ENCODE measurements at regions not wholly inside any gene's neighbourhood (a gene's known extent, or its start where the extent isn't known, plus 50 kb on each side); places are given as distances from the start of the nearest gene placed in this dataset.

- no peaks in the 10 kb centered on the region for H3K79me2 ChIP-seq (ENCODE audit: control insufficient read depth, insufficient read depth, low read length)
- DNase-seq, result no peak
- H2BK5ac ChIP-seq (ENCODE audit: low read length), result no peak overlapping the region
- no peaks in the 10 kb centered on the region for H3K4me1 ChIP-seq (ENCODE audit: control insufficient read depth, low read depth, low read length)
- no peaks in the 10 kb centered on the region for H3K27me3 ChIP-seq (ENCODE audit: insufficient read depth, low read length, poor library complexity)
- no CpG with 5 or more reads among the region's 2 CpGs for WGBS (ENCODE audit: extremely low coverage, insufficient coverage, low lambda C conversion rate)
- H4K5ac ChIP-seq (ENCODE audit: low read length), result no peak overlapping the region
- no peak overlapping the region for H3K4ac ChIP-seq (ENCODE audit: low read depth, low read length)
- H3K4me2 ChIP-seq (ENCODE audit: low read length), result no peak overlapping the region
- H2BK120ac ChIP-seq (ENCODE audit: low read depth, low read length), result no peak overlapping the region
- H3K36me3 ChIP-seq (ENCODE audit: control insufficient read depth, insufficient read depth, low read length), result no peaks in the 10 kb centered on the region
- H2BK15ac ChIP-seq (replicated peaks; ENCODE audit: low read depth), result no peak overlapping the region
- H3K79me1 ChIP-seq (ENCODE audit: low read length), result no peaks in the 10 kb centered on the region
- no peak overlapping the region for H3K23ac ChIP-seq (ENCODE audit: low read length)
- no peak overlapping the region for H3K4me3 ChIP-seq (ENCODE audit: low read length)
- H3K27ac ChIP-seq (ENCODE audit: low read depth, low read length), result no peak overlapping the region
- no peak overlapping the region for H3K18ac ChIP-seq (ENCODE audit: low read length)
- H2AK5ac ChIP-seq (ENCODE audit: low read length), result no peak overlapping the region
- no peak overlapping the region for H3K9ac ChIP-seq (ENCODE audit: low read length)
- H3K56ac ChIP-seq (ENCODE audit: low read length), result no peak overlapping the region
- H4K8ac ChIP-seq (ENCODE audit: low read depth, low read length), result no peak overlapping the region
Observed at GRCh38 chr6:145261758-145262157, 473.6 kb downstream of the EPM2A start.

GRCh38 chr6:145262771-145263170, 472.5 kb downstream of the EPM2A start:
- Histone ChIP-seq H3K27me3 (ENCODE audit: insufficient read depth, low read length, poor library complexity) (no peaks in the 10 kb centered on the region), H3K18ac (ENCODE audit: low read length) (no peak overlapping the region), H4K8ac (ENCODE audit: low read depth, low read length) (no peak overlapping the region), H2BK120ac (ENCODE audit: low read depth, low read length) (no peak overlapping the region), H3K79me2 (ENCODE audit: control insufficient read depth, insufficient read depth, low read length) (no peaks in the 10 kb centered on the region), H3K4me1 (ENCODE audit: control insufficient read depth, low read depth, low read length) (no peaks in the 10 kb centered on the region), H3K9ac (ENCODE audit: low read length) (no peak overlapping the region), H2BK5ac (ENCODE audit: low read length) (no peak overlapping the region), H4K5ac (ENCODE audit: low read length) (no peak overlapping the region), H3K4me2 (ENCODE audit: low read length) (no peak overlapping the region), H3K36me3 (ENCODE audit: control insufficient read depth, insufficient read depth, low read length) (no peaks in the 10 kb centered on the region), H3K4me3 (ENCODE audit: low read length) (no peak overlapping the region), H3K4ac (ENCODE audit: low read depth, low read length) (no peak overlapping the region), H3K79me1 (ENCODE audit: low read length) (no peaks in the 10 kb centered on the region), H3K27ac (ENCODE audit: low read depth, low read length) (no peak overlapping the region), H2BK15ac (replicated peaks; ENCODE audit: low read depth) (no peak overlapping the region), H2AK5ac (ENCODE audit: low read length) (no peak overlapping the region), H3K56ac (ENCODE audit: low read length) (no peak overlapping the region), H3K23ac (ENCODE audit: low read length) (no peak overlapping the region)
- no peak for DNase-seq
- no CpG with 5 or more reads among the region's 1 CpG for WGBS (ENCODE audit: extremely low coverage, insufficient coverage, low lambda C conversion rate)

DNA sequence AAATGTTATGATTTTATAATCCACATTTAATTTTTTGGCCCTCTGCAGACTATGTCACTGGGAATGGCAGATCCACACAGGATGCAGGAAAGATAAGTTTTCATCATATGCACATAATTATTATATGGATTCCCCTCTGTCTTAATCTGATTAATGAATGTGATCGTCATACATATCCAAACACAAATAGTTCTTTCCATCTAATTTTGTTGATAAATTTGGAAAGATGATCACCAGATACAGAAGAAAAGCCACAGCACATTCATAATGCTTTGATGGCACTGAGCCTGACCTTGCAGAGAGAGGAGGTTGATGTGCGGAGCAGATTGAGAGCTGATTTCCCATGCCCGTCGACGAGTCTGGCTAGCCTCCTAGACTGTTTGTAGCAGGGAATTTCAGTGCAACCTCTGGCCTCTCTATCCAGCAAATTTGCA, 471.5 kb downstream of the EPM2A start:
- no CpG with 5 or more reads among the region's 5 CpGs for WGBS (ENCODE audit: extremely low coverage, insufficient coverage, low lambda C conversion rate)
- H3K23ac ChIP-seq (ENCODE audit: low read length), result no peak overlapping the region
- H3K27me3 ChIP-seq (ENCODE audit: insufficient read depth, low read length, poor library complexity), result no peaks in the 10 kb centered on the region
- H4K8ac ChIP-seq (ENCODE audit: low read depth, low read length), result no peak overlapping the region
- no peak overlapping the region for H3K4me3 ChIP-seq (ENCODE audit: low read length)
- no peaks in the 10 kb centered on the region for H3K79me2 ChIP-seq (ENCODE audit: control insufficient read depth, insufficient read depth, low read length)
- no peak overlapping the region for H2BK5ac ChIP-seq (ENCODE audit: low read length)
- H2BK15ac ChIP-seq (replicated peaks; ENCODE audit: low read depth), result no peak overlapping the region
- no peak overlapping the region for H4K5ac ChIP-seq (ENCODE audit: low read length)
- no peak overlapping the region for H3K9ac ChIP-seq (ENCODE audit: low read length)
- no peak overlapping the region for H2AK5ac ChIP-seq (ENCODE audit: low read length)
- no peaks in the 10 kb centered on the region for H3K36me3 ChIP-seq (ENCODE audit: control insufficient read depth, insufficient read depth, low read length)
- no peaks in the 10 kb centered on the region for H3K4me1 ChIP-seq (ENCODE audit: control insufficient read depth, low read depth, low read length)
- H3K27ac ChIP-seq (ENCODE audit: low read depth, low read length), result no peak overlapping the region
- no peak for DNase-seq
- H2BK120ac ChIP-seq (ENCODE audit: low read depth, low read length), result no peak overlapping the region
- no peaks in the 10 kb centered on the region for H3K79me1 ChIP-seq (ENCODE audit: low read length)
- no peak overlapping the region for H3K18ac ChIP-seq (ENCODE audit: low read length)
- no peak overlapping the region for H3K56ac ChIP-seq (ENCODE audit: low read length)
- H3K4me2 ChIP-seq (ENCODE audit: low read length), result no peak overlapping the region
- H3K4ac ChIP-seq (ENCODE audit: low read depth, low read length), result no peak overlapping the region

DNA sequence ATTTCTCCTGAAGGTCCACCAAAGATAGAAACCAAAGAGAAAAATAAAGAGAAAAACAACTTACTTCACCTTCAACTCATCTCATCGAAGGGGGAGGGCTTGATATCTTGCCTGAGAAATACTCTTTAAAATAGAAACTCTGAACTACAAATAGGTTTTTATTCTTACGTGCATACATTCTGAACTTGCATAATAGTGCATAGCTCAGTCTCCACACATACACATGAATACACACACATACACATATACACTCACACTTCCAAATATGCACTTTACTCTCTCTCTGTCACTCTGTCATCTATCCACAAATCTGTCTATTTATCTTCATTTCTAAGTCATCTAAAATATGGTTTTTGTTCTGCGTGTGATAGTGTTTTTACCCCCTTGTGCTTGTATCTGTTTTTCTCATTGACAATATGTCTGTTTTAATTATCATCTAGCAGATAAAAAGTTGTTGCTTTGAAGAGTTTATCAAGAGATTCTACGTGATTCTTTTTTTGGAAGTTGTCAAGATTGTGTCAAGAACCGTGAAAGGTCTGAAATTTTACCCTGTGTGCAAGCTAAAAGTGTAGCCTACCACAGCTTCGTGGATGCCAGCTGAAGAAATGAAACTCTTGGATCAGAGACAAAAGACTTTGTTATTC, 468.8 kb downstream of the EPM2A start:
- no CpG with 5 or more reads among the region's 6 CpGs for WGBS (ENCODE audit: extremely low coverage, insufficient coverage, low lambda C conversion rate)
- H3K4me3 ChIP-seq (ENCODE audit: low read length), result no peak overlapping the region
- no peak for DNase-seq

DNA sequence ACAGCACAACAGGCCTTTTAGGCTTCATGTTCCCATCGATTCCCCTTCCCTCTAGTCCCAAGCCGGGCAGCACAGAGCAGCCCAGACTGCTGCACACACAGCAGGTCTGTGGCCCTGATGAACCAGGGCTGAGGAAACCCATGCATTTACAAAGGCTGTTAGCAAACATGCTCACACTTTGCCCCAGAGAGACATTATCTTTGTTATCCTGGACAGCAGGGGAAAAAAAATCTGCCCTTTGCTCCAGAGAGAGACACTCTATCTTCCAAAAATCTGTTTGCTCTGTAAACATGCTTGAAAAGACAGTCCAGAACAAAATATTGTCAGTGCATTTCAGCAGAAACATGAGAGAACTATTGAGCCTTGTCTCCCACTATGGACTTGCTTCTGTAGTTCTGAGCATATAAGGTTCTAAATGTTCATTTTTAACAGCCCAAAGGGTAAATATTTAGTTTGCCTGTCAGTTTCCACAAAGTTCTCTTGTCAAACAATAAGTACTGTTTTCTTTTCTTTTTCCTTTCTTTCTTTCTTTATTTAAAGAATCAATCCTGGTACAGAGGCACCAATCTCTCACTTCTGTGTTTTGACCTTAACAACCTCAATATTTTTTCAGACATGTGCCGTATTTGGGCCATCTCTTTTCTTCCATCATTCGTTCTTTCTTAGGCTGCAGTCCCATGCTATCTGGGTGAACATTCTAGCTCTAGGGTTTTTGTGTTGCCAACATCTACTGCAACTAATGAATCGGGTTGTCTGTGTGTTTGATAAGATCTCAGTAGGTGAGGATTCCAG, 468.0 kb downstream of the EPM2A start:
- H3K23ac ChIP-seq (ENCODE audit: low read length), result no peak overlapping the region
- no peaks in the 10 kb centered on the region for H3K4me1 ChIP-seq (ENCODE audit: control insufficient read depth, low read depth, low read length)
- H2AK5ac ChIP-seq (ENCODE audit: low read length), result no peak overlapping the region
- no peak overlapping the region for H3K27ac ChIP-seq (ENCODE audit: low read depth, low read length)
- H3K4ac ChIP-seq (ENCODE audit: low read depth, low read length), result no peak overlapping the region
- no peak overlapping the region for H3K18ac ChIP-seq (ENCODE audit: low read length)
- H3K4me2 ChIP-seq (ENCODE audit: low read length), result no peak overlapping the region
- H2BK120ac ChIP-seq (ENCODE audit: low read depth, low read length), result no peak overlapping the region
- H3K4me3 ChIP-seq (ENCODE audit: low read length), result no peak overlapping the region
- H3K36me3 ChIP-seq (ENCODE audit: control insufficient read depth, insufficient read depth, low read length), result no peaks in the 10 kb centered on the region
- H2BK5ac ChIP-seq (ENCODE audit: low read length), result no peak overlapping the region
- DNase-seq, result no peak
- no peaks in the 10 kb centered on the region for H3K27me3 ChIP-seq (ENCODE audit: insufficient read depth, low read length, poor library complexity)
- no peak overlapping the region for H3K9ac ChIP-seq (ENCODE audit: low read length)
- H2BK15ac ChIP-seq (replicated peaks; ENCODE audit: low read depth), result no peak overlapping the region
- no peak overlapping the region for H4K8ac ChIP-seq (ENCODE audit: low read depth, low read length)
- WGBS (ENCODE audit: extremely low coverage, insufficient coverage, low lambda C conversion rate), result no CpG with 5 or more reads among the region's 5 CpGs
- H3K79me2 ChIP-seq (ENCODE audit: control insufficient read depth, insufficient read depth, low read length), result no peaks in the 10 kb centered on the region
- no peak overlapping the region for H4K5ac ChIP-seq (ENCODE audit: low read length)
- no peak overlapping the region for H3K56ac ChIP-seq (ENCODE audit: low read length)
- H3K79me1 ChIP-seq (ENCODE audit: low read length), result no peaks in the 10 kb centered on the region

More for the DNA sequence above, 468.8 kb downstream of the EPM2A start:
- Histone ChIP-seq H2AK5ac (ENCODE audit: low read length) (no peak overlapping the region), H2BK15ac (replicated peaks; ENCODE audit: low read depth) (no peak overlapping the region), H3K36me3 (ENCODE audit: control insufficient read depth, insufficient read depth, low read length) (no peaks in the 10 kb centered on the region), H3K18ac (ENCODE audit: low read length) (no peak overlapping the region), H3K23ac (ENCODE audit: low read length) (no peak overlapping the region), H3K9ac (ENCODE audit: low read length) (no peak overlapping the region), H3K4me1 (ENCODE audit: control insufficient read depth, low read depth, low read length) (no peaks in the 10 kb centered on the region), H3K79me2 (ENCODE audit: control insufficient read depth, insufficient read depth, low read length) (no peaks in the 10 kb centered on the region), H3K79me1 (ENCODE audit: low read length) (no peaks in the 10 kb centered on the region), H3K27ac (ENCODE audit: low read depth, low read length) (no peak overlapping the region), H3K27me3 (ENCODE audit: insufficient read depth, low read length, poor library complexity) (no peaks in the 10 kb centered on the region), H2BK5ac (ENCODE audit: low read length) (no peak overlapping the region), H3K56ac (ENCODE audit: low read length) (no peak overlapping the region), H2BK120ac (ENCODE audit: low read depth, low read length) (no peak overlapping the region), H3K4me2 (ENCODE audit: low read length) (no peak overlapping the region), H4K8ac (ENCODE audit: low read depth, low read length) (no peak overlapping the region), H4K5ac (ENCODE audit: low read length) (no peak overlapping the region), H3K4ac (ENCODE audit: low read depth, low read length) (no peak overlapping the region)
